Epithelial cell of proximal tubule (primary cell): ENCODE measurements at regions not wholly inside any gene's neighbourhood (a gene's known extent, or its start where the extent isn't known, plus 50 kb on each side); places are given as distances from the start of the nearest gene placed in this dataset.

ENCODE experiments used
- DNase-seq: peaks from one replicate; pipeline ENCODE4 v3.0.0-alpha.2; 2011; ENCODE audit warnings: low read depth
- H3K4me3 ChIP-seq: 2 replicates; pipeline ENCODE4 v1.5.1; 2011; ENCODE audit warnings: low read depth, mild to moderate bottlenecking, low read length
- CTCF ChIP-seq: conservative IDR thresholded peaks from 2 replicates; pipeline ENCODE4 v1.5.1; 2012; ENCODE audit warnings: low read depth, mild to moderate bottlenecking, low read length

- no peak for DNase-seq
- no peak for TF ChIP-seq CTCF
- H3K4me3 ChIP-seq: no peak overlapping the region
Observed at GRCh38 chr6:122153557-122153956, 245.9 kb upstream of the HSF2 start.

- DNase-seq: no peak
- H3K4me3 ChIP-seq: no peak overlapping the region
- TF ChIP-seq CTCF: no peak
Observed at GRCh38 chr6:122154155-122154554, 245.3 kb upstream of the HSF2 start.

- no peak for DNase-seq
- no peak for TF ChIP-seq CTCF
- no peak overlapping the region for H3K4me3 ChIP-seq
Observed at GRCh38 chr6:122154912-122155575, 244.4 kb upstream of the HSF2 start.

- no peak for DNase-seq
- no peak overlapping the region for H3K4me3 ChIP-seq
- TF ChIP-seq CTCF: no peak
Observed at GRCh38 chr6:122161136-122161535, 238.3 kb upstream of the HSF2 start.

- no peak overlapping the region for H3K4me3 ChIP-seq
- DNase-seq: no peak
- TF ChIP-seq CTCF: no peak
Observed at GRCh38 chr6:122165014-122165413, 234.4 kb upstream of the HSF2 start.

GRCh38 chr6:122170274-122170673 lies 229.2 kb upstream of the HSF2 start:
- no peak for DNase-seq
- no peak overlapping the region for H3K4me3 ChIP-seq
- TF ChIP-seq CTCF: no peak

GRCh38 chr6:122178988-122179387 lies 220.5 kb upstream of the HSF2 start:
- H3K4me3 ChIP-seq: no peak overlapping the region
- TF ChIP-seq CTCF: no peak
- DNase-seq: no peak
